T-helper 17 cell (primary cell): ENCODE measurements at regions not wholly inside any gene's neighbourhood (a gene's known extent, or its start where the extent isn't known, plus 50 kb on each side); places are given as distances from the start of the nearest gene placed in this dataset.
"Not testable (repeated sequence)": the region's sequence is repeated elsewhere in the genome, so short reads cannot be mapped to it uniquely, and the experiment has no call there.

Source experiments
- ATAC-seq: fragments of 150-1000 bp; cut with Tn5 transposase; 2 replicates; pipeline ENCODE4 v1.10.0; 2021; ENCODE audit warnings: mild to moderate bottlenecking, moderate library complexity
- DNase-seq, 3 donors: peaks; one replicate each; pipeline versions ENCODE4 v3.0.0 to v3.0.0-alpha.2; 2020 to 2021
- H3K9me3 ChIP-seq: one replicate; pipeline ENCODE4 v1.7.0; 2013; ENCODE audit warnings: low read length, mild to moderate bottlenecking; ENCODE audit not compliant: control insufficient read depth, poor library complexity, severe bottlenecking
- H3K27ac Mint-ChIP-seq: one replicate; pipeline ENCODE4 v1.8.0; 2022; ENCODE audit warnings: mild to moderate bottlenecking, moderate library complexity, mixed read lengths
- H3K27me3 Mint-ChIP-seq: one replicate; pipeline ENCODE4 v1.8.0; 2022; ENCODE audit warnings: mixed read lengths
- H3K36me3 Mint-ChIP-seq: one replicate; pipeline ENCODE4 v1.8.0; 2022; ENCODE audit warnings: low read depth, mixed read lengths
- H3K4me1 Mint-ChIP-seq: one replicate; pipeline ENCODE4 v1.8.0; 2022; ENCODE audit warnings: mild to moderate bottlenecking, mixed read lengths
- H3K4me3 Mint-ChIP-seq: one replicate; pipeline ENCODE4 v1.8.0; 2022; ENCODE audit warnings: mild to moderate bottlenecking, moderate library complexity, mixed read lengths

GRCh38 chr5:74389531-74390305, 250.8 kb downstream of the ENC1 start:
- no peak for DNase-seq
- no peak overlapping the region for H3K27ac Mint-ChIP-seq
- H3K36me3 Mint-ChIP-seq, result no peaks in the 10 kb centered on the region
- H3K4me1 Mint-ChIP-seq, result no peaks in the 10 kb centered on the region
- peaks cover 23% of the 10 kb centered on the region for H3K27me3 Mint-ChIP-seq
- H3K9me3 ChIP-seq, result no peaks in the 10 kb centered on the region
- no peak overlapping the region for H3K4me3 Mint-ChIP-seq
- ATAC-seq, result no peak

- ATAC-seq, H3K4me3 Mint-ChIP-seq, H3K27ac Mint-ChIP-seq, H3K9me3 ChIP-seq, H3K4me1 Mint-ChIP-seq, DNase-seq, H3K36me3 Mint-ChIP-seq: not testable (repeated sequence)
- H3K27me3 Mint-ChIP-seq, result peaks cover 30% of the 10 kb centered on the region
Observed at GRCh38 chr5:74388411-74388810, 252.1 kb downstream of the ENC1 start.

- H3K9me3 ChIP-seq, result no peaks in the 10 kb centered on the region
- Mint-ChIP-seq H3K36me3 (no peaks in the 10 kb centered on the region), H3K4me3 (no peak overlapping the region), H3K27me3 (peaks cover 29% of the 10 kb centered on the region), H3K4me1 (no peaks in the 10 kb centered on the region), H3K27ac (no peak overlapping the region)
- DNase-seq (no peak), ATAC-seq (no peak)
Observed at GRCh38 chr5:74386571-74387334, 253.8 kb downstream of the ENC1 start.

- H3K36me3 Mint-ChIP-seq, result no peaks in the 10 kb centered on the region
- no peak overlapping the region for H3K27ac Mint-ChIP-seq
- DNase-seq (no peak), ATAC-seq (no peak)
- peaks cover 33% of the 10 kb centered on the region for H3K27me3 Mint-ChIP-seq
- no peak overlapping the region for H3K4me3 Mint-ChIP-seq
- no peaks in the 10 kb centered on the region for H3K4me1 Mint-ChIP-seq
- H3K9me3 ChIP-seq, result no peaks in the 10 kb centered on the region
Observed at GRCh38 chr5:74384851-74385250, 255.7 kb downstream of the ENC1 start.

GRCh38 chr5:74382987-74383593, 257.4 kb downstream of the ENC1 start:
- no peak overlapping the region for H3K27ac Mint-ChIP-seq
- no peaks in the 10 kb centered on the region for H3K4me1 Mint-ChIP-seq
- peaks cover 37% of the 10 kb centered on the region for H3K27me3 Mint-ChIP-seq
- no peaks in the 10 kb centered on the region for H3K36me3 Mint-ChIP-seq
- no peak for DNase-seq
- no peak overlapping the region for H3K4me3 Mint-ChIP-seq
- no peaks in the 10 kb centered on the region for H3K9me3 ChIP-seq
- ATAC-seq, result no peak

- no peak for DNase-seq
- peaks cover 43% of the 10 kb centered on the region for H3K27me3 Mint-ChIP-seq
- no peaks in the 10 kb centered on the region for H3K4me1 Mint-ChIP-seq
- no peaks in the 10 kb centered on the region for H3K36me3 Mint-ChIP-seq
- H3K9me3 ChIP-seq, result no peaks in the 10 kb centered on the region
- no peak for ATAC-seq
- H3K4me3 Mint-ChIP-seq, result no peak overlapping the region
- no peak overlapping the region for H3K27ac Mint-ChIP-seq
Observed at GRCh38 chr5:74382123-74382855, 258.2 kb downstream of the ENC1 start.

- H3K9me3 ChIP-seq, result no peaks in the 10 kb centered on the region
- Mint-ChIP-seq H3K27ac (no peak overlapping the region), H3K4me1 (no peaks in the 10 kb centered on the region), H3K36me3 (no peaks in the 10 kb centered on the region), H3K4me3 (no peak overlapping the region), H3K27me3 (peaks cover 43% of the 10 kb centered on the region)
- ATAC-seq (no peak), DNase-seq (no peak)
Observed at GRCh38 chr5:74380193-74380592, 260.3 kb downstream of the ENC1 start.

- peaks cover 33% of the 10 kb centered on the region for H3K27me3 Mint-ChIP-seq
- H3K4me3 Mint-ChIP-seq, result no peak overlapping the region
- ATAC-seq (no peak), DNase-seq (no peak)
- no peaks in the 10 kb centered on the region for H3K9me3 ChIP-seq
- no peaks in the 10 kb centered on the region for H3K4me1 Mint-ChIP-seq
- no peaks in the 10 kb centered on the region for H3K36me3 Mint-ChIP-seq
- no peak overlapping the region for H3K27ac Mint-ChIP-seq
Observed at GRCh38 chr5:74378464-74378863, 262.1 kb downstream of the ENC1 start.

- no peaks in the 10 kb centered on the region for H3K4me1 Mint-ChIP-seq
- no peaks in the 10 kb centered on the region for H3K9me3 ChIP-seq
- no peak overlapping the region for H3K4me3 Mint-ChIP-seq
- H3K27ac Mint-ChIP-seq, result no peak overlapping the region
- H3K27me3 Mint-ChIP-seq, result peaks cover 23% of the 10 kb centered on the region
- DNase-seq (no peak), ATAC-seq (no peak)
- H3K36me3 Mint-ChIP-seq, result no peaks in the 10 kb centered on the region
Observed at GRCh38 chr5:74376187-74376586, 264.3 kb downstream of the ENC1 start.

- H3K9me3 ChIP-seq, result no peaks in the 10 kb centered on the region
- H3K27ac Mint-ChIP-seq, result no peak overlapping the region
- H3K4me3 Mint-ChIP-seq, result no peak overlapping the region
- H3K27me3 Mint-ChIP-seq, result peaks cover 19% of the 10 kb centered on the region
- H3K4me1 Mint-ChIP-seq, result no peaks in the 10 kb centered on the region
- DNase-seq (no peak), ATAC-seq (no peak)
- H3K36me3 Mint-ChIP-seq, result no peaks in the 10 kb centered on the region
Observed at GRCh38 chr5:74375271-74375670, 265.3 kb downstream of the ENC1 start.

GRCh38 chr5:74374656-74375055, 265.9 kb downstream of the ENC1 start:
- no peaks in the 10 kb centered on the region for H3K9me3 ChIP-seq
- no peak for DNase-seq
- Mint-ChIP-seq H3K27ac (no peak overlapping the region), H3K27me3 (peaks cover 13% of the 10 kb centered on the region), H3K4me1 (no peaks in the 10 kb centered on the region), H3K4me3 (no peak overlapping the region), H3K36me3 (no peaks in the 10 kb centered on the region)
- no peak for ATAC-seq

GRCh38 chr5:74373076-74373475, 267.5 kb downstream of the ENC1 start:
- ATAC-seq (no peak), DNase-seq (no peak)
- Mint-ChIP-seq H3K27ac (no peak overlapping the region), H3K27me3 (peaks cover 9% of the 10 kb centered on the region), H3K36me3 (no peaks in the 10 kb centered on the region), H3K4me3 (no peak overlapping the region), H3K4me1 (no peaks in the 10 kb centered on the region)
- H3K9me3 ChIP-seq, result no peaks in the 10 kb centered on the region

GRCh38 chr5:74372502-74373064, 267.9 kb downstream of the ENC1 start:
- H3K36me3 Mint-ChIP-seq, result no peaks in the 10 kb centered on the region
- H3K27me3 Mint-ChIP-seq, result peaks cover 9% of the 10 kb centered on the region
- DNase-seq, result no peak
- no peaks in the 10 kb centered on the region for H3K4me1 Mint-ChIP-seq
- no peak for ATAC-seq
- no peaks in the 10 kb centered on the region for H3K9me3 ChIP-seq
- H3K27ac Mint-ChIP-seq, result no peak overlapping the region
- no peak overlapping the region for H3K4me3 Mint-ChIP-seq
